NOMO-1 treated with DMSO at 0.1 percent for 48 hours (cell line): ENCODE measurements at regions not wholly inside any gene's neighbourhood (a gene's known extent, or its start where the extent isn't known, plus 50 kb on each side); places are given as distances from the start of the nearest gene placed in this dataset.

Source experiments
- DNase-seq: peaks from one replicate; lab custom pipeline; 2025; ENCODE audit not compliant: unreplicated experiment; lab: John Stamatoyannopoulos, UW

DNA sequence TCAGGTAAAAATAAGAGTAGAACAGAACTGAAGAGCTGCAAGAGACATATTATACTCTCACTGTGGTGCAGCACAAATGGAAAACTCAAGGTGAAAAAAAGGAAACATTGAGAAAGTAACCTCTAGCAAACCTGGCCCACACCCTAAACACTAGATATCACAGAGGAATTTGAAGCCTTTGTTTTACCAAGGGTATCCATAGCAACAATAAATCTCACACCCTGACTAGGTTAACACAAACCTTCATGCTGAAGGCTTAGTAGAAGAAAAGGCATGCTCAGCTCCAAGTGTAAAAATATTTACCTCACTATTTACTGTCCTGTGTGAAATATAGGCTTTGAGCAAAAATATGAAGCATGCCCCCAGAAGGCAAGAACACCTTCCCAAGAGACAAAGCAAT, 61.9 kb upstream of the TAB3 start:
- DNase-seq = no peak

DNA sequence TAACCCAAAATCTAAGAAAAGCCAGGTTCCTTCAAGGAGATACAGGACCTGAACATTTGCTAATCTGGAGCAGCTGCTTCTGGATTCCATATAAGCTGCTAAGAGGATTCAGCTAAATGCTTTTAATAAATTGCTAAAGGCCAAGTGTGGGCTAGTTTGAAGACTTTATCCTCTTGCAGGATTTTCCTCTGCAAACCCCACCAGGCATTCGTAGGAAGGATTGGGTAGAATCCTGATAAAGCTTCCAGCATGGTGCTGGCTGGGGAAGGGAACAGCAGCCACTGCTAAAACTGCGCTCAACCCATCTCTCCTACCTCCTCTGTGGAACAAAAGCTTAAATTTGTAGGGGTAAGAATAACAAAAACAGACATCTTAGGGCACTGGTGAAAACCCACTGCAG, 61.3 kb upstream of the TAB3 start:
- no peak for DNase-seq

- no peak for DNase-seq
Observed at GRCh38 chrX:30949554-30949953, 60.5 kb upstream of the TAB3 start.

GRCh38 chrX:30948626-30949025, 59.6 kb upstream of the TAB3 start:
- DNase-seq = no peak

DNA sequence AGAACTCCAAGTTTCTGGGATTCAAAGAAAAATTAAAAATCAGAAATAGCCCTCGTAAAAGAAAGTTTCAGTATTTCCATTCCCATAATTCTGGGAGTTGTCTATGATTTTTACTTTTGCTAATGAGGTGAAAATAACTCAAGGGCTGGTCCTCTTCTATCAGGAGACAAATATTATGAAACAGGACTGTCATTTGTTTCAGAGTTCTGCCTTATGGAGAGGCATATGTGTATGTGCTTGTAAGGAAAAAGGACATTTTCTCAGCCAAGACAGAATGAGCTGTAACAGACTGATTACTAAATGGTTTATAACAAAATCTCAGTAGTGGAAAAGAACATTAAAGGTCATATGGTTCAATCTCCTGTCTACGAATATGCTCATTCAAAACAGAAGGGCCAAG, 59.0 kb upstream of the TAB3 start:
- DNase-seq = no peak

GRCh38 chrX:30943984-30944383, 54.9 kb upstream of the TAB3 start:
- no peak for DNase-seq

DNA sequence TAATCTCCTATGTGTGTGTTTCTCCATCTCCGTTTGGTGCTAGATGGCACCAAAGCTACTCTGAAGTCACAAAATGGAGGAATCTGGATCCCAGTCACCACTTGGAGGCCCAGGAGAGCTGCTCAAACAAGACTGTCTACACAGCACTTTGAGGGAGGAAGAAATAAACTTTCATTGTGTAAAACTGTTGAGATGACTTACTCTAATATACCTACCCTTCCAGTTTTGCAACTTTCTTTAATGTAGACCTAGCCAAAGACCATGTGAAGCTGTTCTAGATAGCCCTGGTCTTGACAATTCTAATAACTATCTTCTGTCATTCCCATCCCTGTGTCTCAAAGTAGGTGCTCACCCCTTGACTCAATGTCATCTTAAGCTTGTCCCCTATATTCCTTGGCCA, 52.8 kb upstream of the TAB3 start:
- no peak for DNase-seq

DNA sequence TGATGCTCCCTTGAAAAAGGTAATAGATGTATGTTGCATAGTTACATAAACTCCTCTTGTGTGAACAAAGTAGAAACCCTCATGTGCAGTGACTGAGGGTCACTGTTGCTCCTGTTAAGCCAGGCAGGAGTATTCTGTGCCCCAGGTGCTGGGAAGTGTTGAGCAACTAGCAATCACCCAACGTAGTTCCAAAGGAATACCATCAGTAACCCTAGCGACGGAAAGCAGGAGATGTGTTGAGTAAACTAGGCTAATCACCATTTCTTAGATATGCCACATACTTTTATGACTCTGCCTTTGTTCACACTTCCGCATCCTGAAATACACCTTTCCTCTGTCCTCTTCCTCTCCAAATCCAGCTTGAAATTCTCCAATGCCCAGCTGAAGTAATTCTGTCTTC, 50.9 kb upstream of the TAB3 start:
- no peak for DNase-seq
